Esophagus muscularis mucosa (tissue), 3 donors: ENCODE measurements at regions not wholly inside any gene's neighbourhood (a gene's known extent, or its start where the extent isn't known, plus 50 kb on each side); places are given as distances from the start of the nearest gene placed in this dataset.
A peak's percentile ranks its signal among the peaks of the same experiment; 100 is the strongest.

ENCODE experiments used
- CTCF ChIP-seq, 3 experiments: fragments of 200-600 bp in 2 of 3; fragments of 450-650 bp in 1 of 3; sonication (generic) in 2 of 3; IDR thresholded peaks; one replicate each; pipeline ENCODE4 v1.5.1; 2017 to 2019; ENCODE audit warnings: antibody characterized with exemption in 3 of 3, mild to moderate bottlenecking in 2 of 3, moderate library complexity in 1 of 3
- POLR2AphosphoS5 ChIP-seq, 2 donors: sonication (generic); formaldehyde crosslinking; IDR thresholded peaks; one replicate each; pipeline ENCODE4 v1.6.1; 2017; ENCODE audit warnings: antibody characterized with exemption in 2 of 2

DNA sequence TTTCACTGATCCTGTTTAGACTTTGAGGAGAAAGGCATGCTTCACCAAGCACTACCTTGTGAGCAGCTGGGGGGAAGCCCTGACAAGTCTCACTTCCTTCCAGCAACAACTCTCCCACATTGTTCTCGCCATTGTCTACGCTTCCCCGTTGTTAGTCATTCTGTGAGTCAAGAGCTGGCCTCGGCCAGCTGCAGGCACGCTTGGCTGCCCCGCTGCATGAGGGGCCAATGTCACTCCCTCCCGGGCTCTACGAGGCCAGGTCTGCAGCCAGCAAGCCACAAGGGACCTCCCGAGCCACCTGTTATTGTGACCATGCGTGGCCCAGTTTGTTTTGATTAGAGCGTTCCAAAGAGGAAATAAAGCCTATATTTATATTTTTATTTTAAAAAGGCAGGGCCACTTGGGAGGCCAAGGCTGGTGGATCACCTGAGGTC lies 220.9 kb downstream of the FOXO1 start:
- TF ChIP-seq CTCF (IDR thresholded peaks at IDR 0.05) (no peak), POLR2AphosphoS5 (IDR thresholded peaks at IDR 0.05) (peak; percentile 40 to 48)
